22Rv1 (cell line): ENCODE measurements at regions not wholly inside any gene's neighbourhood (a gene's known extent, or its start where the extent isn't known, plus 50 kb on each side); places are given as distances from the start of the nearest gene placed in this dataset.

ENCODE experiments used
- H3K27ac ChIP-seq: fragments of 450-650 bp; 2 replicates; pipeline ENCODE4 v1.5.1; 2017
- CTCF ChIP-seq: fragments of 450-650 bp; IDR thresholded peaks from 2 replicates; pipeline ENCODE4 v1.5.1; 2017; ENCODE audit warnings: mild to moderate bottlenecking
- ZFX ChIP-seq: fragments of 450-650 bp; IDR thresholded peaks from 2 replicates; pipeline ENCODE4 v1.6.1; 2017; ENCODE audit warnings: antibody characterized with exemption, borderline replicate concordance

- H3K27ac ChIP-seq: no peak overlapping the region
- TF ChIP-seq ZFX: no peak
- no peak for TF ChIP-seq CTCF
Observed at GRCh38 chr6:14824060-14824459, 421.8 kb upstream of the JARID2 start.

GRCh38 chr6:14824484-14825275 lies 421.2 kb upstream of the JARID2 start:
- H3K27ac ChIP-seq: no peak overlapping the region
- TF ChIP-seq CTCF (no peak), ZFX (no peak)

GRCh38 chr6:14826456-14826855 lies 419.4 kb upstream of the JARID2 start:
- no peak overlapping the region for H3K27ac ChIP-seq
- no peak for TF ChIP-seq CTCF
- no peak for TF ChIP-seq ZFX

- H3K27ac ChIP-seq: no peak overlapping the region
- no peak for TF ChIP-seq ZFX
Observed at GRCh38 chr6:14827354-14827753, 418.5 kb upstream of the JARID2 start.

GRCh38 chr6:14828201-14828611 lies 417.7 kb upstream of the JARID2 start:
- H3K27ac ChIP-seq: no peak overlapping the region
- no peak for TF ChIP-seq CTCF

GRCh38 chr6:14831070-14831469 lies 414.8 kb upstream of the JARID2 start:
- TF ChIP-seq CTCF (no peak), ZFX (no peak)
- no peak overlapping the region for H3K27ac ChIP-seq

GRCh38 chr6:14831937-14832336 lies 413.9 kb upstream of the JARID2 start:
- no peak for TF ChIP-seq ZFX
- TF ChIP-seq CTCF: no peak
- H3K27ac ChIP-seq: no peak overlapping the region

- TF ChIP-seq ZFX (no peak), CTCF (no peak)
- H3K27ac ChIP-seq: no peak overlapping the region
Observed at GRCh38 chr6:14832427-14832826, 413.4 kb upstream of the JARID2 start.
